Muscle of arm (tissue), 1 donor: ENCODE measurements at regions not wholly inside any gene's neighbourhood (a gene's known extent, or its start where the extent isn't known, plus 50 kb on each side); places are given as distances from the start of the nearest gene placed in this dataset.

Experiments
- DNase-seq: peaks from one replicate; pipeline ENCODE4 v3.0.0-alpha.2; 2013

GRCh38 chr11:101401245-101401644 is 182.6 kb downstream of the TRPC6 start:
- no peak for DNase-seq

- DNase-seq: peak; percentile 6
Observed at GRCh38 chr11:101397979-101398378, 185.8 kb downstream of the TRPC6 start.

GRCh38 chr11:101390539-101390938 is 193.3 kb downstream of the TRPC6 start:
- no peak for DNase-seq

- no peak for DNase-seq
Observed at GRCh38 chr11:101369835-101370234, 214.0 kb downstream of the TRPC6 start.

GRCh38 chr11:101363706-101364275 is 220.0 kb downstream of the TRPC6 start:
- DNase-seq: no peak

- no peak for DNase-seq
Observed at GRCh38 chr11:101362643-101363042, 221.2 kb downstream of the TRPC6 start.

GRCh38 chr11:101357771-101358170 is 226.0 kb downstream of the TRPC6 start:
- DNase-seq: no peak

GRCh38 chr11:101354801-101355200 is 225.2 kb upstream of the PGR start:
- no peak for DNase-seq

- no peak for DNase-seq
Observed at GRCh38 chr11:101348786-101349185, 219.2 kb upstream of the PGR start.

- no peak for DNase-seq
Observed at GRCh38 chr11:101346591-101346990, 217.0 kb upstream of the PGR start.

GRCh38 chr11:101345891-101346290 is 216.3 kb upstream of the PGR start:
- no peak for DNase-seq

- no peak for DNase-seq
Observed at GRCh38 chr11:101342307-101342706, 212.7 kb upstream of the PGR start.

- DNase-seq: no peak
Observed at GRCh38 chr11:101341578-101341977, 212.0 kb upstream of the PGR start.

GRCh38 chr11:101336858-101337257 is 207.2 kb upstream of the PGR start:
- no peak for DNase-seq

GRCh38 chr11:101336155-101336554 is 206.5 kb upstream of the PGR start:
- DNase-seq: no peak

GRCh38 chr11:101334581-101334980 is 205.0 kb upstream of the PGR start:
- DNase-seq: no peak

- DNase-seq: no peak
Observed at GRCh38 chr11:101331411-101331810, 201.8 kb upstream of the PGR start.

GRCh38 chr11:101327908-101328307 is 198.3 kb upstream of the PGR start:
- DNase-seq: no peak

- no peak for DNase-seq
Observed at GRCh38 chr11:101326141-101326540, 196.5 kb upstream of the PGR start.

GRCh38 chr11:101323997-101324396 is 194.4 kb upstream of the PGR start:
- DNase-seq: no peak

- DNase-seq: no peak
Observed at GRCh38 chr11:101321222-101321621, 191.6 kb upstream of the PGR start.

GRCh38 chr11:101306721-101307120 is 177.1 kb upstream of the PGR start:
- no peak for DNase-seq

- DNase-seq: no peak
Observed at GRCh38 chr11:101305496-101305895, 175.9 kb upstream of the PGR start.

- no peak for DNase-seq
Observed at GRCh38 chr11:101299210-101299609, 169.6 kb upstream of the PGR start.

GRCh38 chr11:101296896-101297295 is 167.3 kb upstream of the PGR start:
- DNase-seq: no peak
